Stomach (tissue), 8 donors: ENCODE measurements at regions not wholly inside any gene's neighbourhood (a gene's known extent, or its start where the extent isn't known, plus 50 kb on each side); places are given as distances from the start of the nearest gene placed in this dataset.

Experiments
- DNase-seq, 2 donors: peaks; one replicate each; pipeline versions ENCODE4 v3.0.0 to v3.0.0-alpha.2; 2013 to 2019
- H3K27ac ChIP-seq, 5 donors: fragments of 200-600 bp in 4 of 5; sonication (generic) in 4 of 5; one replicate each; pipeline ENCODE4 v1.5.1; 2013 to 2019; ENCODE audit warnings: mild to moderate bottlenecking in 1 of 5, moderate library complexity in 1 of 5
- H3K27me3 ChIP-seq, 3 donors: fragments of 200-600 bp; sonication (generic); one replicate each; pipeline ENCODE4 v1.5.1; 2017 to 2019; ENCODE audit warnings: mixed run types in 1 of 3
- H3K36me3 ChIP-seq, 4 donors: fragments of 200-600 bp; sonication (generic); 1 replicate in 3 of 4; 2 replicates in 1 of 4; pipeline ENCODE4 v1.5.1; 2016 to 2019
- H3K4me1 ChIP-seq, 4 donors: fragments of 200-600 bp; sonication (generic); one replicate each; pipeline ENCODE4 v1.5.1; 2016 to 2019
- H3K4me3 ChIP-seq, 4 donors: fragments of 200-600 bp; sonication (generic) in 3 of 4; one replicate each; pipeline ENCODE4 v1.5.1; 2016 to 2019; ENCODE audit warnings: mild to moderate bottlenecking in 1 of 4
- H3K9me3 ChIP-seq, 4 donors: fragments of 200-600 bp; sonication (generic); one replicate each; pipeline ENCODE4 v1.5.1; 2016 to 2019
- EP300 ChIP-seq: sonication (generic); formaldehyde crosslinking; IDR thresholded peaks from one replicate; pipeline ENCODE4 v1.6.1; 2017; ENCODE audit warnings: antibody characterized with exemption
- POLR2A ChIP-seq, 4 donors: fragments of 450-650 bp; IDR thresholded peaks; one replicate each; pipeline ENCODE4 v1.6.1; 2016; ENCODE audit warnings: antibody characterized with exemption in 4 of 4, control low read depth in 2 of 4, mild to moderate bottlenecking in 1 of 4, moderate library complexity in 1 of 4
- POLR2AphosphoS5 ChIP-seq, 3 donors: sonication (generic); formaldehyde crosslinking; IDR thresholded peaks; one replicate each; pipeline ENCODE4 v1.6.1; 2016; ENCODE audit warnings: antibody characterized with exemption in 3 of 3
- WGBS, 5 donors: extraction: QIAGEN DNeasy Blood & Tissue Kit in 3 of 5; methylation state at CpG; one replicate each; pipeline versions ENCODE4 v1.1.5 to v1.1.7; 2013 to 2018; 5-methylcytosine and 5-hydroxymethylcytosine counted together
- intact Hi-C: fragments of 100-400 bp; cut with DNase I; formaldehyde crosslinking; loops from one replicate; pipeline ENCODE4 v1.15.1; 2023; ENCODE audit warnings: low total_unique reads
- TF ChIP-seq, protein P1 (sequence below), 7 experiments: fragments of 450-650 bp in 4 of 7; fragments of 200-600 bp in 3 of 7; sonication (generic) in 3 of 7; IDR thresholded peaks; one replicate each; pipeline ENCODE4 v1.5.1; 2016 to 2019; ENCODE audit warnings: antibody characterized with exemption in 7 of 7, control low read depth in 2 of 7, mild to moderate bottlenecking in 1 of 7
- donor health status: healthy with polysubstance abuse.
- donor health status: Bipolar disorder and iron deficiency.
- donor health status: healthy.

DNA sequence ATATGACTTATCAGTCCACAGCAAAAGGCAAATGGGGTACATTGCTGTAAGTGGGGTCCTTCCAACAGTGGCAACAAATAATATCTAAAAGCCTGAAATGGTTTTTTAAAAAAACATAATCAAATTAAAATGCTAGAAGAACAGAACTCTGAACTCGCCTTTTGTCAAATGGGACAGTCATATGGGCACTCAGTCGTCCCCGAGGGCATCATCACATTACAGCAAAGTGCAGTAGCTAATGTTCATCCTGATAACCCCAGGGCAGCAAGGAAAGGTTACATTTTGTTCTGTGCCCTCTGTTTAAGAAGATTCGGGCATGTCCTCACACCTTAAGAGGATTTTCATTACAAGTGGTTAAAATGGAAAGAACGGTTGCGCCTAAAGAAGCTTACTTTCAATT lies 997.9 kb upstream of the TENM3 start:
- 84 to 90% (median 89%) methylated on average over 6 of the region's 6 CpGs for WGBS, 5 donors

DNA sequence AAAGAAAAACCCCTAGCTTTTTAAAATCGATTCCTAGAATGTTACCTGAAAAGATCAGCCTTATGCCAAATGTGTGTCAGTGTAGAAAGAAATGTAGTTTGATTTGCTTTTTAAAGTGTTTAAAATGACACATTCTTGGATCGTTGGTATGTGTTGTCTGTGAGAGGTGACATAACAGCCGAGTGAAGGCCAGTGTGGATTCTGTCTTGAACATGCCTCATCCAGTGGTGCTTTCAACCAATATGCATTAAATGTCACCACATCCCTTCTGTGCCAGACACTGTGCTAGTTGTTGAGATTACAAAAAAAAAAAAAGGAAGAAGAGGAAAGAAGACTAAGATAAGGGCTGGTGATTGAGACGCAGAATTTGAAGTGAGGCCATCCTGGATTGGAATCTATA lies 994.2 kb upstream of the TENM3 start:
- Histone ChIP-seq H3K27ac (no peak overlapping the region), H3K36me3 (no peaks in the 10 kb centered on the region), H3K4me3 (no peak overlapping the region), H3K27me3 (no peaks in the 10 kb centered on the region), H3K9me3 (no peaks in the 10 kb centered on the region), H3K4me1 (no peaks in the 10 kb centered on the region)
- 63 to 80% (median 78%) methylated on average over 4 of the region's 4 CpGs for WGBS, 5 donors
- TF ChIP-seq POLR2AphosphoS5 (IDR thresholded peaks at IDR 0.05) (no peak), POLR2A (IDR thresholded peaks at IDR 0.05) (no peak), EP300 (no peak)
- TF ChIP-seq, protein P1, sequence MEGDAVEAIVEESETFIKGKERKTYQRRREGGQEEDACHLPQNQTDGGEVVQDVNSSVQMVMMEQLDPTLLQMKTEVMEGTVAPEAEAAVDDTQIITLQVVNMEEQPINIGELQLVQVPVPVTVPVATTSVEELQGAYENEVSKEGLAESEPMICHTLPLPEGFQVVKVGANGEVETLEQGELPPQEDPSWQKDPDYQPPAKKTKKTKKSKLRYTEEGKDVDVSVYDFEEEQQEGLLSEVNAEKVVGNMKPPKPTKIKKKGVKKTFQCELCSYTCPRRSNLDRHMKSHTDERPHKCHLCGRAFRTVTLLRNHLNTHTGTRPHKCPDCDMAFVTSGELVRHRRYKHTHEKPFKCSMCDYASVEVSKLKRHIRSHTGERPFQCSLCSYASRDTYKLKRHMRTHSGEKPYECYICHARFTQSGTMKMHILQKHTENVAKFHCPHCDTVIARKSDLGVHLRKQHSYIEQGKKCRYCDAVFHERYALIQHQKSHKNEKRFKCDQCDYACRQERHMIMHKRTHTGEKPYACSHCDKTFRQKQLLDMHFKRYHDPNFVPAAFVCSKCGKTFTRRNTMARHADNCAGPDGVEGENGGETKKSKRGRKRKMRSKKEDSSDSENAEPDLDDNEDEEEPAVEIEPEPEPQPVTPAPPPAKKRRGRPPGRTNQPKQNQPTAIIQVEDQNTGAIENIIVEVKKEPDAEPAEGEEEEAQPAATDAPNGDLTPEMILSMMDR (IDR thresholded peaks at IDR 0.05) = no peak
- no peak for DNase-seq
- intact Hi-C loops = no loop called here

More for the DNA sequence above, 997.9 kb upstream of the TENM3 start:
- Histone ChIP-seq H3K27ac (no peak overlapping the region), H3K9me3 (no peaks in the 10 kb centered on the region), H3K27me3 (no peaks in the 10 kb centered on the region), H3K4me3 (no peak overlapping the region), H3K36me3 (no peaks in the 10 kb centered on the region), H3K4me1 (no peaks in the 10 kb centered on the region)
- no peak for DNase-seq
- TF ChIP-seq EP300 (no peak), POLR2AphosphoS5 (IDR thresholded peaks at IDR 0.05) (no peak), POLR2A (IDR thresholded peaks at IDR 0.05) (no peak)
- TF ChIP-seq, protein P1 (IDR thresholded peaks at IDR 0.05) = no peak
- intact Hi-C loops = no loop called here

DNA sequence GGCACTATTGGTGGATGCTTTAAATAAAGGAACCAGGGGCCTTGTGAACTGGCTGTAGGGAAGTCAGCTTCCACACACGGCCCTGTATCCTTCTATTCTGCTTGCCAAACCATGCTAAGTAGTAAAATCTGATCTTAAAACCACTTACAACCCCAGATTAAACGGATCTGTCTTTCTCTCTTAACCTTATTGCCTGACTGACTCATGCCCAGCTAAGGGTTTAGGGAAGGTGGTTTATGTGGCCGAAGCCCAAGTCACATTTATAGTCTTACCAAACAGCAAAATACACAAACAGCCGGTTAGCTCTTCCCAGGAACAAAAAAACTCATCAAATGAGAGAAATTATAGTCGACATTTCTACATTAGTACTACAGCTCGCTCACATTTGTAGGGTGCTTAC lies 988.4 kb upstream of the TENM3 start:
- 78 to 90% (median 81%) methylated on average over 6 of the region's 6 CpGs for WGBS, 5 donors

DNA sequence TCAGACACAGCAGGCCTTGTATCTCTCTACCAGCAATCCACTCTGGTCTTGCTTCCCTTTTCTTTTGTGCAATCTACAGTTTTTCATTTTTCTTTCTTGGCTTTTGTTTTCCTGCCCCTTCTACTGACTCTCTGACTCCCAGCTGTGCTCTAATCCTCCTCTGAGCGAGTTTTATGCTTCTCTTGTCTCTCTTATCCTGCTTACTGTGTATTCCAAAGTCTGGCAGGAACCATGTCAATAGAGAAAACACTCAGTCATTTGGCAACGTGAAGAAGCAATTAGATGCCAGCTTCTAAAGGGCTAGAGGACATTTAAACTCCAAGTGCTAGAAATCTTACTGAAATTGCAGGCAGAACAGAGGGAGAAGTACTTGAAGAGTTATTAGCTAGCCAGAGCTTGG lies 984.6 kb upstream of the TENM3 start:
- no peaks in the 10 kb centered on the region for H3K36me3 ChIP-seq
- intact Hi-C loops = no loop called here
- TF ChIP-seq EP300 = no peak
- TF ChIP-seq POLR2A (IDR thresholded peaks at IDR 0.05) = no peak
- TF ChIP-seq, protein P1 (IDR thresholded peaks at IDR 0.05) = no peak
- TF ChIP-seq POLR2AphosphoS5 (IDR thresholded peaks at IDR 0.05) = no peak
- 0 to 8% (median 5%) methylated on average over 2 of the region's 2 CpGs for WGBS, 5 donors
- H3K27me3 ChIP-seq = no peaks in the 10 kb centered on the region
- no peaks in the 10 kb centered on the region for H3K9me3 ChIP-seq
- H3K27ac ChIP-seq = no peak overlapping the region
- H3K4me3 ChIP-seq = no peak overlapping the region
- DNase-seq = no peak
- no peaks in the 10 kb centered on the region for H3K4me1 ChIP-seq

More for the DNA sequence above, 988.4 kb upstream of the TENM3 start:
- no peak for TF ChIP-seq POLR2AphosphoS5 (IDR thresholded peaks at IDR 0.05)
- no peak for TF ChIP-seq POLR2A (IDR thresholded peaks at IDR 0.05)
- no peak for TF ChIP-seq EP300
- TF ChIP-seq, protein P1 (IDR thresholded peaks at IDR 0.05) = no peak
- Histone ChIP-seq H3K9me3 (no peaks in the 10 kb centered on the region), H3K27me3 (no peaks in the 10 kb centered on the region), H3K36me3 (no peaks in the 10 kb centered on the region), H3K27ac (no peak overlapping the region), H3K4me3 (no peak overlapping the region), H3K4me1 (no peaks in the 10 kb centered on the region)
- intact Hi-C loops = no loop called here
- DNase-seq = no peak
